Lower leg skin (tissue), 3 donors: ENCODE measurements at regions not wholly inside any gene's neighbourhood (a gene's known extent, or its start where the extent isn't known, plus 50 kb on each side); places are given as distances from the start of the nearest gene placed in this dataset.

Experiments used
- CTCF ChIP-seq, 3 donors: fragments of 450-650 bp; IDR thresholded peaks; one replicate each; pipeline ENCODE4 v1.5.1; 2016; ENCODE audit warnings: antibody characterized with exemption in 3 of 3, mild to moderate bottlenecking in 3 of 3, moderate library complexity in 2 of 3
- POLR2A ChIP-seq, 2 donors: fragments of 450-650 bp; IDR thresholded peaks; one replicate each; pipeline ENCODE4 v1.6.1; 2016 to 2017; ENCODE audit warnings: antibody characterized with exemption in 2 of 2, mild to moderate bottlenecking in 1 of 2, moderate library complexity in 1 of 2

- TF ChIP-seq CTCF (IDR thresholded peaks at IDR 0.05) (no peak), POLR2A (IDR thresholded peaks at IDR 0.05) (no peak)
Measured at GRCh38 chr15:24865303-24865702, 89.5 kb upstream of the SNRPN start.
